DMS 273 (cell line): ENCODE measurements at regions not wholly inside any gene's neighbourhood (a gene's known extent, or its start where the extent isn't known, plus 50 kb on each side); places are given as distances from the start of the nearest gene placed in this dataset.
"Not testable (repeated sequence)": the region's sequence is repeated elsewhere in the genome, so short reads cannot be mapped to it uniquely, and the experiment has no call there.

Source experiments
- DNase-seq: peaks from one replicate; lab custom pipeline; 2025; ENCODE audit not compliant: unreplicated experiment; lab: John Stamatoyannopoulos, UW

DNA sequence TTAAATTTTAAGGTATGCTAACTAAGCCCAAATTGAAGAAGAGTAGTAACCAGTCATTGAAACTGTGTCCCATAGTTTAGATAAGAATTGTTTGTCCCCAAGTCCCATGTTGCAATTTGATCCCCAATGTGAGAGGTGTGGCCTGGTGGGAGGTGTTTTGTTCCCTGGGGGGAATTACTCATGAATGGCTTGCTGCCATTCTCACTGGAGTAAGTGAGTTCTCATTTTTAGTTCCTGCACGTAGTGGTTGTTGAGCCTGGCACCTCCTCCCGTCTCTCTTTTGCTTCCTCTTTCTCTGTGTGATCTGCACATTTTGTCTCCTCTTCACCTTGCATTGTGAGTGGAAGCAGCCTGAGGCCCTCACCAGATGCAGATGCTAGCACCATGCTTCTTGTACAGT, 1271.0 kb downstream of the NSUN3 start:
- no peak for DNase-seq

DNA sequence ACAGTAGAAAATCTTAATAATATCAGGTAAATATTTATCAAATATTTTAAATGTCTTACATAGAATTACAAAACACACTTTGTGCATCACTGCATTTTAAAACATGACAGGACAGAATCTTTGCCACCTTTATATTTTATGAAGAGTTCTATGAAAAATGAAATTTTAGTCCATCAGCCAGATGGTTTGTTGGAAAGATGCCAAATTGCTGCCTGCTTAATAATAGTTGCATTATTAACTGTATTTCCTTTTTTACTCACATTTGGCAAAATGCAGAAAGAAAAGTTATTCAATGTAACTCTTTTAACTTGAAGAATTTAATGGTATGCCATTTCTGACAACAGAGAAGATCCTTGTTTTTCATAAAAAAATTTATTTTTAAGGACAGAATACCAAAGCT, 1271.6 kb downstream of the NSUN3 start:
- peak; percentile 43 for DNase-seq

DNA sequence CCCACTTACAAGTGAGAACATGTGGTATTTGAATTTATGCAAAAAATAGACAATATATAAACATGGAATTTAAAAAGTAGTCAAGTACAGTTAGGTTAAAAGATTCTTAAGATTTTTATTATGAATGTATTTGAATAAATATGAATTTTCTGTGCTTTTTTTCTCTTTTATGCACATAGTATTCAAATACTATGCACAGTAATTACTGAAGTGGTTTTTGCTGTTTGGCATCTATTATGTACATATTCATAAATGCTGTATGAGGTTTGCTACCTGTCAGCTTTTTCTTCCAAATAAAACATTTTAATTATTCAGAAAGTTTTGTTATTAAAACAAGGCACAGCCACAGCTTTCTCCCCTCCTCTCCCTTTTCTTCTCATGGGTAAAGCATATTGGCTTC, 1272.7 kb downstream of the NSUN3 start:
- no peak for DNase-seq

DNA sequence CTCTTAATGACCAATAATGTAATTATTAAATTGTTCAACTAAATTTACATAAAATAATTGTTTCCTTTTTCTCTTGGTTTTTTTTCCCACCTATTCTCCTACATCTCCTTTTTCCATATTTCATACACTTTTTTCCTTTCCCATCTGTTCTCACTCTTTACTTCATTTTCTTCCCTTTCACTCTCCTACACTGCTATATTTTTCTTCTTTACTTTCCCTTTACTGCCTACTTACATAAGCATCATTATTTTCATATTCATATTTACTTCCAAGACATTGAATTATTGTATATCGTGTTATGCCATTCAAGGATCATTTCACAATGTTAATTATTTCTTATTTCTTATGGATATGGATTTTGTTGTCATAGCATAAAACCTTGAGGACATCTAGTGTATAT, 1275.6 kb downstream of the NSUN3 start:
- DNase-seq: no peak

DNA sequence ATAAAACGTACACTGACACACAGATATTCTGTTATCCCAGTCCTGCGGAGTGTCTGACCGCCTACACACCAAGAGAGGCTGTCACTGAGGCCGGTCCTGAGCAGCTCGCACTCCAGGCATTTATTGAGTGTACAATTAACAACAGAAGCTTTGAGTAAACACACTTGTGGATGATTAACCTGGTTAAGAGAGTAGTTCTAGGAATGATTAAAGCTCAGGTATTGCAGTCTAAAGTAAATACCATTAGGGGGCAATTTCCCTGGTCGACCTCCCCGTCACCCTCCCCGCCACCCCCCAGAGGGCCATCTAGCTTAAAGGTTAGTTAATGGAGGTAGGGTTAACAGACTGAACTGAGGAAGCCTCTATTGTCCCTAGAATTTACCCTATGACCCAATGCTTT, 1278.5 kb downstream of the NSUN3 start:
- no peak for DNase-seq

DNA sequence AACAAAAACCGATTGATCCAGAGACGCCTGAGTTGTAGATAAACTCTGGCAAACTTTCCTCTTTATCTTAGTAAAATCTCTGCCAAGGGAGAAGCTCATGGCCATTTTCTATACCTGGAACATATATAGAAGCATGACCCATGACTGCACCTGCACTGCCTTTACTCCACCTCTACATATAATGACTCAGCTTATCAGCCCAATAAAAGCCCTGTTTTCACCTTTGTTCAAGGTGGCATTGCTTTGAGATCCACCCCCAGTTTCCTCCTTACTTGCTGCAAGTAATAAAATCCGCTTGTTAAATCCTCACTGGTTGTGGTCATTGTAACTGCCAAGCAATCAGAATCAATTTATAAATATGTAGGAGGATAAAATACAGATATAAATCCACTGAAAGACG, 1280.4 kb downstream of the NSUN3 start:
- DNase-seq: no peak

DNA sequence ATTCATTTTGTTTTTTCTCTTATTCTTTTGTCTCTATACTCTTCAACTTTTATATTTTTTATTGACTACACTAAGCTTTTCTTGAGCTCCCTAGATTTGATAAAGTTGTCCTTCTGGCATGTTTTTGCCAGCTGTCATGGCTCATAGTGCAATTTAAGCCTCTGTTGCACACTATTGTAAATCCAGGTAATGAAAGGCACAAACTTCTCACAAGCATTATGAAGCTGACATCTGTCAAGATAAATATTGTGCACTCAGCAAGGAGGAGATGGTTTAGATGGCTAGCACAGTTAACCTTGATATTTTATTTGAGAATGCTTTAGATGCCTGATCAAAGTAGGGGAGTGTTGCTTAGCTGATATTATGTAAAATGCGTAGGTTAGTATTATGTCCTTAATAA, 1280.9 kb downstream of the NSUN3 start:
- peak; percentile 33 for DNase-seq

DNA sequence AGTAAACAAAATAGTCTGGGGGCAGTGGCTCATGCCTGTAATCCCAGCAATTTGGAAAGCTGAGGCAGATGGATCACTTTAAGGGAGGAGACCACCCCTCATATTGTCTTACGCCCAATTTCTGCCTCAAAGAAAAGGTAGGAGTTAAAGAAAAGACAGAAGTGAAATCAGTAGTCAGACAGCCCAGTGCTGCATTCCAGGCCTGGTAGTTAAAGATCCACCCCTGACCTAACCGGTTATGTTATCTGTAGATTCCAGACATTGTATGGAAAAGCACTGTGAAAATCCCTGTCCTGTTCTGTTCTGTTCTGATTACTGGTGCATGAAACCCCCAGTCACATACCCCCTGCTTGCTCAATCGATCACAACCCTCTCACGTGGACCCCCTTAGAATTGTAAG, 1285.1 kb downstream of the NSUN3 start:
- DNase-seq: not testable (repeated sequence)

DNA sequence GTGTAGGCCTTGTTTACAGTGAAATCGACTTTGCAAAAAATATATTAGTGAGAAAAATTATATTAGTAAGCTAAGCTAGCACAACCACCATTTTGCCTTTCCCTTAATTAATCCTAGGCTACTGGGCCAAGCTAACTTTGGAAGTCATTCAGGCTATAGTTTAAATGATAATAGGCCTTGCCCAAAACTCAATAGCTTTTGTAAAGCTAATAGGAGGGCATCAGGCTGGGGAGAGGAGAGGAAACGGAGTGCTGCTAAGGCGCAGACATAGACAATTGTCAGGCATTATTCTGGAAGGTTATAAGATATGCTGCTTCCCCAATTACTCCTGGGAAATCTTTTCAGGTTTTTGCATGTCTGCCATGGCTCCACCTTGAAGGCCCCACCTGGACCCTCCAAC, 1286.0 kb downstream of the NSUN3 start:
- no peak for DNase-seq

DNA sequence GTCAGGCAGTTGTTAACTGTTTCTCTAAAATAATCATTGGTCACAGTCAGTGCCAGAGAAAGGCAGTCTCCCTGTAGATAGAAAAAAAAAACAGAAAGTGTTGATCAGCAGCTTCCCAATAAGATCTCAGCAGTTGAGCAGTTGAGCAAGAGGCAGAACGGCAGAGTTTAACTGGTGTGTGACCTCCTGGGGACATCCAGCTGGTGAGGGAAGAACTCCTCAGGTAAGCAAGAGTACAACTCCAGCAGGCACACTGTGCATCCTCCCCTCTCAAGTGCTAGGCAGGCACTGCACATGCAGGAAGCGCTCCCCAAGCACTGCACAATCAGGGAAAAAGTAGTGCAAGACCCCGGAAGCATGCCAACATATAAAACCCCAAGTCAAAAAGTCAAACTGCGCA, 1287.2 kb downstream of the NSUN3 start:
- DNase-seq: peak; percentile 31

DNA sequence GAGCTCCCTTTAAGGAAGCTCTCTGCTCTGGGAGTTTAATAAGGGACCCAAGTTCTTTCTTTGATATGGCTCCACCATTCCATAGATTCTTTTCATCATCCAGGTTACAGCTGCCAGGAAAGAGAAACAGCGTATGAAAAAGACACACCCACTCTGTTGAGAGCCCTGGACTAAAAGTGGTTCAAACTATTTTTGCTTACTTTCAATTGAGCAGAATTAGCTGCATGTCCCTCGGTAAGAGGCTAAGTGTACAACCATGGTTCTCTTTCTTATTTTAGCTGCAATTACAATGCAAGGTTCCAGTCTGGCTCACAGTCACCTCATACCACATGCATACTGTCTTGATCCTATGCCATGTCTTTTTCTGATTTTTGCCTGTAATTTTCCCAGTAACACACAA, 1288.3 kb downstream of the NSUN3 start:
- no peak for DNase-seq

DNA sequence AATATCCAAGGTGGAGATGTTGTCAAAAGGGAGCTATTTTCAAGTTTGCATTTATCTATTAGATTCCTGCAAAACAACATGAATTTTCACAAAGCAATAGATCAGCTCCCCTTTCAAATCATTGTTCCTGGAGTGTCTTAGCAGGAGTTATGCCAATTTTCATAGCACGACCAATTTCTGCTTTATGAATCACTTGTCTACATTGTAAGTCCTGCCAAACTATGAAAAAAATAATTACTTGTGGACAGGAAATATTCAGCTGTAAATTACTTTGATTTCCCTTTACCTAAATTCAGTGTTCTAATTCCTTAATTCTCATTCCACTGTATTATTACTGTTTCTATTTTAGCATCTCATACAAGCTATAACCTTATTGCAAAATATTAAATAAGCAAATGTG, 1289.6 kb downstream of the NSUN3 start:
- no peak for DNase-seq

DNA sequence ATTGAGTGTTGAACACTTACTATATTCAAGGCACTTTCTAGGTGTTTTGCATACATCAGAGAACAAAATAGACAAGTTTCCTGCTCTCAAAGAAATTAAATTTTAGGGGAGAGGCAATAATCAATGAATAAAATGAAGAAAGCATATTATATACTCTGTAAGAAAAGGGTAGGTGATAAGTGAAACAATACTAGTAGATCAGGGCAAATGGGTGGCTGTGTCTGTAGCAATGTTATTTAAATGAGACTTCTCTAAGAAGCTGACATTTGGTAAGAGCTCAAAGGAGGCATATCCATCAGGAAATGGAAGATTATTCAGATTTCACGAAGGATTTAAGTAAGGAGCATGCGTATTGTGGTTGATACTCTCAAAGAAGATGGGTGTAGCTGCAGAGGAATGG, 1291.6 kb downstream of the NSUN3 start:
- no peak for DNase-seq

DNA sequence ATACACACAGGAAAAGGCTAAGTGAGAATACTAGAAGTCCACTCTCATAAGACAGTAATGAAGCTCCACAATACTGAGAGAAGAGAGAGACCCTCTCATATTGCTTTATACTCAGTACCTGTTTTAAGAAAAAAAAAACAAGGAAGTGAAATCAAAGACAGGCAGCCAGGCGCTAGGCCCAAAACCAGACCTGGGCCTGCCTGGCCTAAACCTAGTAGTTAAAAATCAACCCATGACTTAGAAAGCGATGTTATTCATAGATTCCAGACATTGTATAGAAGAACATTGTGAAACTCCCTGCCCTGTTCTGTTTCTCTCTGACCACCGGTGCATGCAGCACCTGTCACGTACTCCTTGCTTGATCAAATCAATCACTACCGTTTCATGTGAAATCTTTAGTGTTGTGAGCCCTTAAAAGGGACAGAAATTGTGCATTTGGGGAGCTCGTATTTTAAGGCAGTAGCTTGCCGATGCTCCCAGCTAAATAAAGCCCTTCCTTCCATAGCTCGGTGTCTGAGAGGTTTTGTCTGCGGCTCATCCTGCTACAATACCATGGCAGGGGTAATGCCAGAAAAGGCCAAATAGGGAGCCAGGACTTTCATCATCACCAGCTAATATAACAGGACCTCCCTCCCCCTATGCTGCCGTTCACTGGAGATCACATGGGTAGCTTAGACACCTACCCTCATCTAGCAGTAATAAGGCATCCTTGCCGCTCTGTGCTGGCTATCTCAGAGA, 1294.1 kb downstream of the NSUN3 start:
- no peak for DNase-seq

DNA sequence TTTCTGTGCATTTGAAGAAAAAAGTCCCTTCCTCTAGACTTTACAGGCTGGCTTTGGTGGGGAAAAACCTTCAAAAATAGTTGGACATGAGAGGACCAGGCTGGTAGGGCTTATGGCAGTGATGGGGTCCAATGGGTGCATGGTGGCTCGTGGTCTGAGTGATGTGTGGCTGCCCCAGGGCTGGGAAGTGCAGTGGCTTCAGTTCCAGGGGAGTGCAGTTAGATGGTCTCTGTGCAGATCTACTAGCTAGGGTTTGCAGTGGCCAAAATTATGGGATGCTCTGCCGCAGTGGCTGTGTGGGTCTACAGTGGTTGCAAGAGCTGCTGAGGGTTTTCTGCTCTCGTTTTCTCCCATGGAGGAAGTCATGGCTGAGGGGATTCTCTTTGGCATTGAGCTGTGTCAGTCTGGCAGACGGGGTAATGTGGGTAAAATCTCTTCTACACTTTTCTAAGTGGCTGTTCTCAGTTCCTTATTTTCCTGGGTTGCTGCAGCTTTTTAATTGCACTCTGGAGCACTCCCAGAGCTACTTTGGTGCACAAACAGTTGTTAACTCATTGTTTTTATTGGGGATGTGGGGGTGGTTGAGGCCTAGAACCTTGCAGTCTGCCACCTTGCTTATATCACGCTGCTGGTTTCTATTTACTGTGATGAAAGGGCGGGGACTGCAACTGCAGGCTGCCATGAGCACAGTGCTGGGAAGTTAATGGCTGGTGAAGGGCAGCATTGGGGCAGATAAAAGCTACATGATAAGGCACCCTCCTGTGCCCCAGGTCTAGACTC, 1324.6 kb downstream of the NSUN3 start:
- no peak for DNase-seq

DNA sequence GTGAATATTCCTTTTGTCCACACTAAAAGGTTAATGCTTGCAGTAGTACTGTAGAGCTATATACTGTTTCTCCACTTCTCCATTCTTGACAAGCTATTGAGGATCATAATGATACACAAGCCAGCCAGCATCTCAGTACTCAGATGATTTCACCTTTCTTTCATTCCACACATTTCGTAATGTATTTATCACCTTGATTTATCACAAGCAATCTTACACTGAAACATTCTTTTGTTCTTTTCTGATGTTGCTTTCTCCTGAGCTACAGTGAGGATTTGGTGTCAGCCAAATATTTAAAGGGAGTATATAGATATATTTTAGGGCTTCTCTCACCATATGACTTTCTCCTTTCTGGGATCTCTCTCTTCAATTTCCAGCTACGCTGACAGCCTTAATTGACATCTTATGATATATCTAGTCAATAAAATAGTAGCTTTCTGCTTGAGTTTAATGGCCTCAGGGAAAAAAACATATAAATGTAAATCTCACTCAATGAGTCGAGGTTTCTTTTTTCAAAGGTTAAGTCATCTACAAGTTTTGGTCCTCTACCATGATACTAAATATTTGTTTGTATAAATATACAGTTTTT, 1327.0 kb downstream of the NSUN3 start:
- no peak for DNase-seq

DNA sequence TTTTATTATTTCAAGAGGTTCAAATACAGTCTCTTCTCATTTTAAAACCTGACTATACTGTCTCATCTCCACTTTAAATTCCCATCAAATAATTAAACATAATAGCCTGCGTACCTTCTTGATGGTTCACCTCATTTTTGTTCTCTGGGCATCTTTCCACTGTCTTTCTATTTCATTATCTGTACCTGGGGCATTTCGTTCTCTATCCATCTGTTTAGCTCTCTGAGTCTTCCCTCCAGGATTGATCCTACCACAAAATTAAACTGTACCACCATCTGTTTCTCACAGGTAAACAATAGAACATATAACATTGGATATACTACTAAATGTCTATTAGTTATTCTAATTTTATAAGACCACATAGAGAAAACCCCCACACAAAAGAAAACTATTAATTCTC, 1331.4 kb downstream of the NSUN3 start:
- no peak for DNase-seq

DNA sequence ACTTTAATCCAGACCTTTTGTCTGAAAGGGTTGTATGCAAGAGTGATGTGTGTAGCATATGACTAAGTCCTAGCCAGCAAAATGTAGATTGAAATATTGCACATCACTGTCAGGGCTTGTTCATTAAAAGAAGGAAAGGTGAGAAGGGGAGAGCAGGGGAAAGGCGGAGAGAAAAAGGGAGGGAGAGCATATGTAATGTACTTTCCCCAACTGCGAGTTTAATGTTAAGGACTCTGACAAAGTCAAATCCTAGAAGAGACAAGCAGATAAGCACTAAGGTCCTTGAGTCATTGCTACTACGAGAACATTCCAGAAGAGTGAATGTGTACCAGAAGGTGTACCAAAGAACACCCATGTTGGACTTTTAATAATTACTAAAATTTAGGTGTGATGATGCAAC, 1336.7 kb downstream of the NSUN3 start:
- DNase-seq: no peak

DNA sequence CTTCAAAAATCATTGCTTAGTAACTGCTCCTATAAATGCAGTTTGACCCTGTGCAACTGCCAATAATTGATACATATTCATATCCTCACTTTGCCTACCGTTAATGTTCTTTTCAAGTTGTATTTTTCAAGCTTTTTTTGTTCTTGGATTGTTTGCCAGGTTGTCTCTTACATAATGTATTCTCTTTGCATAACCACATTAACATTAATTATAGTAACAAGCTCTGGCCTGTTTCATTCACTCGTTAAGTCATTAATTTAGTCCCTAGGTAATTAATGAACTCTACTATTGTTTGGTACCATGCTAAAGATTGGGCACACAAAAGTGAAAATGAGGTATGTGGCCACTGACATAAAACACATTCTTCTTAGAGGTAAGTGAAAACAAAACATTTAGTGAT, 1338.8 kb downstream of the NSUN3 start:
- DNase-seq: no peak

DNA sequence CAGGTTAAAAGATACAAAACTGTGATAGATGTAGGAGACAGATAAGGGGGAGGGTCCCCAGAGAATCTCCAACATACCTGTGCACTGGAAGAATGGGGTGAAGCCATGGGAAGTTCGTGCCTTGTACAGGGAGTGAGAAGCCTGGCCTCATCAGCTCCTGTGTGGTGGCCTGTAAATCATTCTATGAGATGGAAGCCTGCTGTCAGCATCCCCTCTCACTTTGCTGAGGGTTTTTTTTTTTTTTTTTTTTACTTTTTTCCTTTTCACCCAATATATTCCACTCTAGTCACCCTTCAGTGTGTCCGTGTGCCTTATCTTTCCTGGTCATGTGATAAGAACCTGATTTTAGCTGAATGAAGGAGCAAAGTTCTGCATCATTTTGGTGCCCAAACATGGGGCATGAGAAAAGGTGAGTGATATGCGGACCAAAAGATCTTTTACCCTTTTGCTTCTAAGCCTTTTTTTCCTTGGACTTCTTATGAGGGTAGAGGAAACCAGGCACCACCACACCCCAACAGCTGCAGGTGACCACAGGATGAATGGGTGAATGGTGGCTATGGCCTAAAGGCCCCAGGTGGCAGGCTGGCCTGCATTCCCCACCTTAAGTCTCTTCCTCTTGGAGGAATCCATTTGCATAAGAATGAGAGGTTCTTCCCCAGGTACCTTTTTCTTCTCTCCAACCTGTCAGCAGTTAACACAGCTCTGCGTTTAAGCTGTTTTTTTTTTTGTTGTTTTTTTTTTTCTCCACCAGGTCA, 1345.0 kb downstream of the NSUN3 start:
- DNase-seq: no peak

DNA sequence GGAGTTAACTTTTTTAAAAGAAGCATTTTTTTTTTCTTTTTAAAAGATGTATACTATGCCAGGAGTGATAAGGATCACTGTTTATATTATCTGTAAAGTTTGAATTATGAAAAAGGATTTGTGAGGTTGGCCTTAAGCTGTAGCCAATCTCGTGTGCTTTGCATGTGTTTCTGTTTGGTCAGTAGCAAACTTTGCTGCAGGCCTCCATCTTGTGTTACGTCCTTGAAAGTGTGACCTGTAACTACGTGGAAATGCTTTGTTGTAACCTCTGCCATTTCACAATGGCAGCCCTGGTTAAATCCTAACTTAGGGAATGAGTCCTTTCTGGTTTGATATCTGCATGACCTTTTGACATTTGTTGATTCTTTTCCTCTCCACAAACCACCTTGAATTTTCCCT, 1345.6 kb downstream of the NSUN3 start:
- no peak for DNase-seq

DNA sequence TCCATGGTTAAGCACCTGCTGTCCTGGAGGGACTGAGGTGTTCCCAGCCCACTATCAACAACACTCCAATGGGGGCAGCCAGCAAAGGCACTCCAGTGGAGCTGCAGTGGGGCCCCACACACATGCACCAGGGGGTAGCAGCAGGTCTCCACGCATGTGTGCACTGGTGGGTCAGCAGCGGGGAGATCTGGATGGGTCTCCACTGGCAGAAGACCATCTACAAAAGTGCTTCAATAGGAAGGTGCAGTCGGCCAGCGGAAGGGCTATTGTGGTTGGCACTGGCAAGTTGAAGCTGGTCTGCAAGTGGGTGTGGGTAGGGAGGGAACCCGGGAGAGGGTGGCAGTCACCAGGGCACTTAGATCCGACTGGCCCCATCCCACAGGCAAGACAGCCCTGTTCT, 1355.4 kb downstream of the NSUN3 start:
- no peak for DNase-seq
